ENCODE measurements at regions not wholly inside any gene's neighbourhood (a gene's known extent, or its start where the extent isn't known, plus 50 kb on each side); places are given as distances from the start of the nearest gene placed in this dataset.

GRCh38 chr4:111330786-111331185 lies 707.9 kb upstream of the PITX2 start:
- intact Hi-C loops (cut with micrococcal nuclease) = no loop called here
- no TSS peak for BruUV-seq (replicated peaks)
- CTCF ChIA-PET = no interaction called here

More at GRCh38 chr4:111330786-111331185, 707.9 kb upstream of the PITX2 start:
- DNase-seq (ENCODE audit: low read depth, low spot score) = no peak
- POLR2A ChIA-PET = no interaction called here
- no peaks in the 10 kb centered on the region for H3K27me3 ChIP-seq (ENCODE audit: control insufficient read depth in 2 of 2, insufficient read depth in 2 of 2, low read length in 2 of 2)
- H3K9me3 ChIP-seq (replicated peaks; ENCODE audit: control insufficient read depth, insufficient read depth, low read length) = no peaks in the 10 kb centered on the region
- H3K27ac ChIP-seq (ENCODE audit: insufficient read depth, low read depth, low read length) = no peak overlapping the region
- H3K9me1 ChIP-seq (replicated peaks; ENCODE audit: control insufficient read depth, extremely low read depth, insufficient read depth, low read length) = no peaks in the 10 kb centered on the region
- H3K9ac ChIP-seq (replicated peaks; ENCODE audit: extremely low read depth, insufficient read depth, low read length) = no peak overlapping the region
- FAIRE-seq = no peak
- no peak overlapping the region for H3K4me3 ChIP-seq (replicated peaks in 1 of 3; ENCODE audit: insufficient read depth in 1 of 3, low read depth in 1 of 3, low read length in 3 of 3)
- H3K36me3 ChIP-seq (ENCODE audit: control insufficient read depth in 2 of 2, extremely low read depth in 1 of 2, insufficient read depth in 2 of 2, low read length in 2 of 2) = no peaks in the 10 kb centered on the region
- no peaks in the 10 kb centered on the region for H4K20me1 ChIP-seq (replicated peaks; ENCODE audit: control insufficient read depth, extremely low read depth, insufficient read depth, low read length)
- TF ChIP-seq POLR2A (IDR thresholded peaks at IDR 0.05; ENCODE audit: low read depth, low read length) = no peak
- no peak for TF ChIP-seq MAX (IDR thresholded peaks at IDR 0.05; ENCODE audit: insufficient read depth, insufficient read length)
- TF ChIP-seq FOS (IDR thresholded peaks at IDR 0.05; ENCODE audit: borderline replicate concordance, insufficient read depth, low read length) = no peak
- TF ChIP-seq JUN (IDR thresholded peaks at IDR 0.05; ENCODE audit: borderline replicate concordance, insufficient read depth, insufficient read length, low read depth) = no peak
- no peak for TF ChIP-seq CTCF (IDR thresholded peaks at IDR 0.05; ENCODE audit: extremely low read depth in 1 of 2, insufficient read depth in 1 of 2, low read depth in 1 of 2, low read length in 2 of 2)
- no peak for TF ChIP-seq POLR2AphosphoS5 (IDR thresholded peaks at IDR 0.05; ENCODE audit: insufficient read depth, low read depth, low read length)
- TF ChIP-seq EZH2 (IDR thresholded peaks at IDR 0.05; ENCODE audit: borderline replicate concordance, low read depth, low read length, severe bottlenecking) = no peak
- TF ChIP-seq MYC (IDR thresholded peaks at IDR 0.05; ENCODE audit: low read depth, low read length) = no peak
- no peak for TF ChIP-seq GATA2 (IDR thresholded peaks at IDR 0.05; ENCODE audit: insufficient read depth, insufficient read length, low read depth, low read length)
- H2AFZ ChIP-seq (ENCODE audit: low read depth, low read length) = no peak overlapping the region
- dilution Hi-C loops (cut with MboI; ENCODE audit: extremely low pct_ligation_motif_present, low sequenced_read_pairs) = no loop called here
- H3K4me1 ChIP-seq (ENCODE audit: control insufficient read depth, extremely low read depth, insufficient read depth, low read length) = no peaks in the 10 kb centered on the region
- H3K4me2 ChIP-seq (ENCODE audit: insufficient read depth, low read length) = no peak overlapping the region
- H3K79me2 ChIP-seq (ENCODE audit: control insufficient read depth, insufficient read depth, low read length) = no peaks in the 10 kb centered on the region

All from endothelial cell of umbilical vein (primary cell).